Neural progenitor cell (in vitro differentiated cells): ENCODE measurements at regions not wholly inside any gene's neighbourhood (a gene's known extent, or its start where the extent isn't known, plus 50 kb on each side); places are given as distances from the start of the nearest gene placed in this dataset.

Source experiments
- CTCF ChIP-seq: fragments of 200-600 bp; sonication (generic); IDR thresholded peaks from 2 replicates; pipeline ENCODE4 v1.5.1; 2017; ENCODE audit warnings: antibody characterized with exemption, mild to moderate bottlenecking
- EZH2 ChIP-seq: fragments of 200-600 bp; sonication (generic); IDR thresholded peaks from 2 replicates; pipeline ENCODE4 v1.6.1; 2017; ENCODE audit warnings: antibody characterized with exemption, mild to moderate bottlenecking, moderate library complexity

- TF ChIP-seq CTCF, result no peak
- no peak for TF ChIP-seq EZH2
Measured at GRCh38 chrX:2592279-2592678, 91.5 kb upstream of the DHRSX start.
